SK-N-SH (cell line): ENCODE measurements at regions not wholly inside any gene's neighbourhood (a gene's known extent, or its start where the extent isn't known, plus 50 kb on each side); places are given as distances from the start of the nearest gene placed in this dataset.

Experiments
- CTCF ChIA-PET: fragments of 300-600, 350-600 bp; formaldehyde crosslinking; extraction: SDS; loops from one replicate; lab custom pipeline; 2021; lab: Yijun Ruan, JAX
- POLR2A ChIA-PET: fragments of 350-600 bp; sonication (Branson Sonifier 250); formaldehyde crosslinking; extraction: SDS; loops from one replicate; lab custom pipeline; 2020; ENCODE audit warnings: antibody characterized with exemption, inconsistent platforms; lab: Yijun Ruan, JAX
- DNase-seq: peaks from one replicate; pipeline ENCODE4 v3.0.0; 2012
- H2AFZ ChIP-seq: fragments of 200-600 bp; sonication (generic); 2 replicates; pipeline ENCODE4 v1.8.1; 2016; ENCODE audit warnings: antibody characterized with exemption, mild to moderate bottlenecking, low read depth
- H3F3A ChIP-seq: fragments of 200-600 bp; sonication (generic); replicated peaks from 2 replicates; pipeline ENCODE3; 2016; ENCODE audit warnings: antibody characterized with exemption, mild to moderate bottlenecking; ENCODE audit not compliant: insufficient read depth
- H3K27ac ChIP-seq, 2 experiments: fragments of 200-500 bp in 1 of 2; fragments of 200-600 bp in 1 of 2; sonication (Bioruptor generic) in 1 of 2; sonication (generic), shearing (Covaris generic) in 1 of 2; 2 replicates each; pipeline versions ENCODE4 v1.5.1 to v1.6.1; 2014 to 2016; ENCODE audit warnings: low read depth in 2 of 2, inconsistent platforms in 1 of 2, low read length in 1 of 2, mild to moderate bottlenecking in 1 of 2, mixed read lengths in 1 of 2
- H3K27me3 ChIP-seq: fragments of 200-600 bp; sonication (generic), shearing (Covaris generic); 2 replicates; pipeline ENCODE4 v1.6.1; 2016; ENCODE audit warnings: mixed run types; ENCODE audit not compliant: insufficient read depth
- H3K36me3 ChIP-seq, 2 experiments: fragments of 200-500 bp in 1 of 2; fragments of 200-600 bp in 1 of 2; sonication (Bioruptor generic) in 1 of 2; sonication (generic) in 1 of 2; replicated peaks in 1 of 2; 2 replicates each; pipeline versions ENCODE3 to v1.5.1; 2014 to 2016; ENCODE audit warnings: low read length in 1 of 2, mild to moderate bottlenecking in 1 of 2; ENCODE audit not compliant: insufficient read depth in 2 of 2, control insufficient read depth in 1 of 2
- H3K4me1 ChIP-seq, 2 experiments: fragments of 200-500 bp in 1 of 2; fragments of 200-600 bp in 1 of 2; sonication (Bioruptor generic) in 1 of 2; sonication (generic), shearing (Covaris generic) in 1 of 2; 2 replicates each; pipeline versions ENCODE4 v1.5.1 to v1.6.1; 2014 to 2016; ENCODE audit warnings: low read depth in 1 of 2, low read length in 1 of 2, mixed run types in 1 of 2; ENCODE audit not compliant: insufficient read depth in 2 of 2, control insufficient read depth in 1 of 2
- H3K4me2 ChIP-seq: fragments of 200-600 bp; sonication (generic), shearing (Covaris generic); 2 replicates; pipeline ENCODE4 v1.6.1; 2017; ENCODE audit warnings: mixed run types
- H3K4me3 ChIP-seq, 2 experiments: fragments of 200-500 bp in 1 of 2; fragments of 200-600 bp in 1 of 2; sonication (Bioruptor generic) in 1 of 2; sonication (generic), shearing (Covaris generic) in 1 of 2; 2 replicates each; pipeline versions ENCODE4 v1.5.1 to v1.8.1; 2014 to 2016; ENCODE audit warnings: low read depth in 2 of 2, inconsistent platforms in 1 of 2, low read length in 1 of 2, mild to moderate bottlenecking in 1 of 2, mixed read lengths in 1 of 2, moderate library complexity in 1 of 2
- H3K79me2 ChIP-seq: fragments of 200-600 bp; sonication (generic); 2 replicates; pipeline ENCODE4 v1.8.1; 2017; ENCODE audit warnings: mild to moderate bottlenecking; ENCODE audit not compliant: insufficient read depth
- H3K9ac ChIP-seq: fragments of 200-600 bp; sonication (generic); 2 replicates; pipeline ENCODE4 v1.6.1; 2017; ENCODE audit warnings: mixed run types
- H3K9me2 ChIP-seq: fragments of 200-600 bp; sonication (generic); 2 replicates; pipeline ENCODE4 v1.6.1; 2017; ENCODE audit warnings: mixed run types
- H3K9me3 ChIP-seq: fragments of 200-600 bp; sonication (generic); 2 replicates; pipeline ENCODE4 v1.6.1; 2017; ENCODE audit warnings: mixed run types, mild to moderate bottlenecking, moderate library complexity
- H4K20me1 ChIP-seq: fragments of 200-600 bp; sonication (generic); 2 replicates; pipeline ENCODE4 v1.6.1; 2017; ENCODE audit warnings: mild to moderate bottlenecking, mixed run types; ENCODE audit not compliant: insufficient read depth
- CHD2 ChIP-seq: fragments of 150-350 bp; IDR thresholded peaks from 2 replicates; pipeline ENCODE4 v1.6.1; 2018; ENCODE audit warnings: low read length; ENCODE audit not compliant: partially characterized antibody
- ELF1 ChIP-seq: IDR thresholded peaks from 2 replicates; pipeline ENCODE4 v1.4.0; 2012
- FOXJ3 ChIP-seq: sonication (generic); formaldehyde crosslinking; IDR thresholded peaks from 2 replicates; pipeline ENCODE4 v1.5.1; 2020; ENCODE audit warnings: mild to moderate bottlenecking, missing genetic modification reagents
- FOXM1 ChIP-seq: IDR thresholded peaks from 2 replicates; pipeline ENCODE4 v1.4.0; 2012; ENCODE audit warnings: low read depth, mild to moderate bottlenecking
- GABPA ChIP-seq: IDR thresholded peaks from 2 replicates; pipeline ENCODE4 v1.4.0; 2012; ENCODE audit warnings: low read depth, mild to moderate bottlenecking
- GATA2 ChIP-seq: sonication (generic); formaldehyde crosslinking; IDR thresholded peaks from 2 replicates; pipeline ENCODE4 v1.5.0; 2020; ENCODE audit warnings: mild to moderate bottlenecking, missing genetic modification reagents
- IRF3 ChIP-seq: fragments of 150-350 bp; IDR thresholded peaks from 2 replicates; pipeline ENCODE4 v1.6.1; 2016; ENCODE audit warnings: mild to moderate bottlenecking, low read depth, low read length
- JUND ChIP-seq: IDR thresholded peaks from 2 replicates; pipeline ENCODE4 v1.4.0; 2012
- MAX ChIP-seq: IDR thresholded peaks from 2 replicates; pipeline ENCODE4 v1.4.0; 2012; ENCODE audit warnings: low read depth
- MXI1 ChIP-seq: IDR thresholded peaks from 2 replicates; pipeline ENCODE4 v1.6.1; 2012; ENCODE audit warnings: mild to moderate bottlenecking, low read depth, low read length, improper control_type of control experiment
- NFIC ChIP-seq: IDR thresholded peaks from 2 replicates; pipeline ENCODE4 v1.4.0; 2012; ENCODE audit warnings: borderline replicate concordance
- PBX3 ChIP-seq: IDR thresholded peaks from 2 replicates; pipeline ENCODE4; 2012
- POLR2AphosphoS5 ChIP-seq: IDR thresholded peaks from 2 replicates; pipeline ENCODE4 v1.6.1; 2012; ENCODE audit warnings: low read depth, low read length
- RAD21 ChIP-seq: IDR thresholded peaks from 2 replicates; pipeline ENCODE4 v1.6.1; 2012; ENCODE audit warnings: mild to moderate bottlenecking, low read length
- RCOR1 ChIP-seq: fragments of 150-350 bp; IDR thresholded peaks from 2 replicates; pipeline ENCODE4 v1.6.1; 2017; ENCODE audit warnings: antibody characterized with exemption, low read length
- REST ChIP-seq: IDR thresholded peaks from 2 replicates; pipeline ENCODE4 v1.6.1; 2012; ENCODE audit warnings: mild to moderate bottlenecking, low read depth, low read length, moderate library complexity
- RXRA ChIP-seq: IDR thresholded peaks from 2 replicates; pipeline ENCODE4 v1.4.0; 2012; ENCODE audit warnings: low read depth, mild to moderate bottlenecking, borderline replicate concordance
- SIN3A ChIP-seq: IDR thresholded peaks from 2 replicates; pipeline ENCODE4 v1.6.1; 2012; ENCODE audit warnings: low read depth, mild to moderate bottlenecking, low read length, moderate library complexity, borderline replicate concordance
- SMC3 ChIP-seq: IDR thresholded peaks from 2 replicates; pipeline ENCODE4 v1.6.1; 2012; ENCODE audit warnings: low read depth, low read length, improper control_type of control experiment
- USF2 ChIP-seq: fragments of 150-350 bp; IDR thresholded peaks from 2 replicates; pipeline ENCODE4 v1.6.1; 2017; ENCODE audit warnings: antibody characterized with exemption, low read length, low read depth, borderline replicate concordance
- YY1 ChIP-seq: IDR thresholded peaks from 2 replicates; pipeline ENCODE4 v1.4.0; 2012; ENCODE audit warnings: low read depth, mild to moderate bottlenecking
- WGBS: methylation state at CpG from one replicate; pipeline ENCODE4 v1.1.6; 2017; ENCODE audit warnings: low lambda C conversion rate; 5-methylcytosine and 5-hydroxymethylcytosine counted together

- Histone ChIP-seq H3F3A (no peaks in the 10 kb centered on the region), H4K20me1 (no peaks in the 10 kb centered on the region), H3K27me3 (no peaks in the 10 kb centered on the region), H3K27ac (no peak overlapping the region), H2AFZ (no peak overlapping the region), H3K9me2 (no peaks in the 10 kb centered on the region), H3K36me3 (no peaks in the 10 kb centered on the region), H3K79me2 (no peaks in the 10 kb centered on the region), H3K9ac (no peak overlapping the region), H3K4me1 (no peaks in the 10 kb centered on the region), H3K4me2 (no peak overlapping the region), H3K4me3 (no peak overlapping the region), H3K9me3 (no peaks in the 10 kb centered on the region)
- ChIA-PET POLR2A (no interaction called here), CTCF (interaction anchor here (0.9 kb wide), 1 partner anchor 362 kb away, joined by 4 read pairs; no protein-coding TSS in a partner anchor)
- TF ChIP-seq FOXJ3 (CRISPR knock-in tag): no peak
- TF ChIP-seq RCOR1: no peak
- no peak for TF ChIP-seq MAX
- TF ChIP-seq IRF3: no peak
- TF ChIP-seq ELF1: no peak
- TF ChIP-seq GATA2 (CRISPR knock-in tag): no peak
- no peak for TF ChIP-seq YY1
- no peak for TF ChIP-seq SMC3
- DNase-seq: no peak
- 43% methylated on average over 1 of the region's 1 CpG for WGBS
Observed at GRCh38 chr1:176325664-176326063, 118.6 kb upstream of the COP1 start.

- no peaks in the 10 kb centered on the region for H3K27me3 ChIP-seq
- H3K36me3 ChIP-seq: no peaks in the 10 kb centered on the region
- H3K4me3 ChIP-seq: no peak overlapping the region
- H3K9me2 ChIP-seq: no peaks in the 10 kb centered on the region
- H2AFZ ChIP-seq: no peak overlapping the region
- ChIA-PET POLR2A (no interaction called here), CTCF (no interaction called here)
- no peaks in the 10 kb centered on the region for H3F3A ChIP-seq
- no peak overlapping the region for H3K4me2 ChIP-seq
- TF ChIP-seq POLR2AphosphoS5: no peak
- TF ChIP-seq JUND: no peak
- TF ChIP-seq USF2: no peak
- TF ChIP-seq SIN3A: no peak
- no peak for TF ChIP-seq MXI1
- no peak for TF ChIP-seq FOXJ3 (CRISPR knock-in tag)
- no peak for TF ChIP-seq NFIC
- TF ChIP-seq SMC3: no peak
- TF ChIP-seq MAX: no peak
- TF ChIP-seq GABPA: no peak
- TF ChIP-seq FOXM1: no peak
- no peak for TF ChIP-seq REST
- TF ChIP-seq RAD21: no peak
- no peak for TF ChIP-seq CHD2
- no peak for TF ChIP-seq PBX3
- no peak for TF ChIP-seq RXRA
- no peak for TF ChIP-seq GATA2 (CRISPR knock-in tag)
- no peaks in the 10 kb centered on the region for H4K20me1 ChIP-seq
- H3K9me3 ChIP-seq: no peaks in the 10 kb centered on the region
- WGBS: 13% methylated on average over 3 of the region's 3 CpGs
- no peaks in the 10 kb centered on the region for H3K79me2 ChIP-seq
- no peaks in the 10 kb centered on the region for H3K4me1 ChIP-seq
- DNase-seq: no peak
- H3K9ac ChIP-seq: no peak overlapping the region
- no peak overlapping the region for H3K27ac ChIP-seq
Observed at GRCh38 chr1:176323472-176323871, 116.4 kb upstream of the COP1 start.
